RWPE1 (cell line): ENCODE measurements at regions not wholly inside any gene's neighbourhood (a gene's known extent, or its start where the extent isn't known, plus 50 kb on each side); places are given as distances from the start of the nearest gene placed in this dataset.

Experiments
- CTCF ChIA-PET: fragments of 350-600 bp; sonication (Branson Sonifier 250); formaldehyde crosslinking; extraction: SDS; loops from one replicate; lab custom pipeline; 2021; lab: Yijun Ruan, JAX
- POLR2A ChIA-PET: fragments of 400-600 bp; formaldehyde crosslinking; extraction: SDS; loops from one replicate; lab custom pipeline; 2020; ENCODE audit warnings: antibody characterized with exemption; ENCODE audit not compliant: low non-redundant PET; lab: Yijun Ruan, JAX
- DNase-seq: peaks from one replicate; pipeline ENCODE4 v3.0.0; 2012; ENCODE audit warnings: low spot score
- H3K27ac ChIP-seq: fragments of 450-650 bp; 2 replicates; pipeline ENCODE4 v1.5.1; 2017
- TF ChIP-seq, protein P1 (sequence below): fragments of 450-650 bp; conservative IDR thresholded peaks from 2 replicates; pipeline ENCODE4 v1.5.1; 2017; ENCODE audit warnings: low read depth, mild to moderate bottlenecking

- no peak overlapping the region for H3K27ac ChIP-seq
- TF ChIP-seq, protein P1, sequence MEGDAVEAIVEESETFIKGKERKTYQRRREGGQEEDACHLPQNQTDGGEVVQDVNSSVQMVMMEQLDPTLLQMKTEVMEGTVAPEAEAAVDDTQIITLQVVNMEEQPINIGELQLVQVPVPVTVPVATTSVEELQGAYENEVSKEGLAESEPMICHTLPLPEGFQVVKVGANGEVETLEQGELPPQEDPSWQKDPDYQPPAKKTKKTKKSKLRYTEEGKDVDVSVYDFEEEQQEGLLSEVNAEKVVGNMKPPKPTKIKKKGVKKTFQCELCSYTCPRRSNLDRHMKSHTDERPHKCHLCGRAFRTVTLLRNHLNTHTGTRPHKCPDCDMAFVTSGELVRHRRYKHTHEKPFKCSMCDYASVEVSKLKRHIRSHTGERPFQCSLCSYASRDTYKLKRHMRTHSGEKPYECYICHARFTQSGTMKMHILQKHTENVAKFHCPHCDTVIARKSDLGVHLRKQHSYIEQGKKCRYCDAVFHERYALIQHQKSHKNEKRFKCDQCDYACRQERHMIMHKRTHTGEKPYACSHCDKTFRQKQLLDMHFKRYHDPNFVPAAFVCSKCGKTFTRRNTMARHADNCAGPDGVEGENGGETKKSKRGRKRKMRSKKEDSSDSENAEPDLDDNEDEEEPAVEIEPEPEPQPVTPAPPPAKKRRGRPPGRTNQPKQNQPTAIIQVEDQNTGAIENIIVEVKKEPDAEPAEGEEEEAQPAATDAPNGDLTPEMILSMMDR: no peak
- no peak for DNase-seq
- POLR2A ChIA-PET: no interaction called here
- CTCF ChIA-PET: interaction anchor here (0.6 kb wide), 1 partner anchor 85 kb away, joined by 4 read pairs; no protein-coding TSS in a partner anchor
Measured at GRCh38 chr4:28784188-28784587, 1923.5 kb downstream of the STIM2 start.

- no peak overlapping the region for H3K27ac ChIP-seq
- no peak for DNase-seq
- ChIA-PET POLR2A (no interaction called here), CTCF (no interaction called here)
- TF ChIP-seq, protein P1: no peak
Measured at GRCh38 chr4:28787947-28788346, 1927.3 kb downstream of the STIM2 start.

- CTCF ChIA-PET: no interaction called here
- POLR2A ChIA-PET: no interaction called here
- no peak for DNase-seq
- TF ChIP-seq, protein P1: no peak
- H3K27ac ChIP-seq: no peak overlapping the region
Measured at GRCh38 chr4:28788929-28789490, 1928.4 kb downstream of the STIM2 start.

DNA sequence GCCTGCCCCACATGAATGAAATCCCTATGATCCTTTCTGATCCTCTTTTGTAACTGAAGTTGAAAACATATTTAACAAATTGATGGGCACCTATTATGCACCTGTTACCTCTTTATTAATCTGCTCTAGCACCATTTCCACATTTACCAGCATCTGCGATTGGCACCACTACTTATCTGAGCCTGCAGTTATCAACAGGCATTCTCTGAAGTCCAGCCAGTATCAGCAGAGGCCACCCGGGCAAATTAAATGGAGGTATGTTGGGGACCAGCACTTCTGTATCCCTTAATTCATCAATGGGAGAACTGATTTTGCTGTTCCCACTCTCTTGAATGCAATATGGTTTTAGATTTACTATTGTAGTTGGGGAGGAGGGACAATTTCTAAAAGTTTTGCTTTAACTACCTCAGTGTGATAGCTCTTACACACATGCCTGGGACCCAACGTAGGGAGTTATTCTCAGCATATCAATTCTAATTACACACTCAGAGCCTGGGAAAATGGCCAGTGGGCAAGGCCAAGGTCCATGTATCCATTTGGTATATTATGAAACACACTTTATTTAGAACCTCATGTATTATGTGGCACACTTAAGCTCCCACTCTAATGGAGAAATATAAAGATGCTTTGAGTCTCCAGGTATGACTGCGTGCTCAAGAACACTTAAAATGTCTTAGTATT is 1927.1 kb upstream of the PCDH7 start:
- CTCF ChIA-PET: no interaction called here
- H3K27ac ChIP-seq: no peak overlapping the region
- no peak for DNase-seq
- TF ChIP-seq, protein P1: no peak
- POLR2A ChIA-PET: no interaction called here

- CTCF ChIA-PET: no interaction called here
Measured at GRCh38 chr4:28799696-28800095, 1920.5 kb upstream of the PCDH7 start.

DNA sequence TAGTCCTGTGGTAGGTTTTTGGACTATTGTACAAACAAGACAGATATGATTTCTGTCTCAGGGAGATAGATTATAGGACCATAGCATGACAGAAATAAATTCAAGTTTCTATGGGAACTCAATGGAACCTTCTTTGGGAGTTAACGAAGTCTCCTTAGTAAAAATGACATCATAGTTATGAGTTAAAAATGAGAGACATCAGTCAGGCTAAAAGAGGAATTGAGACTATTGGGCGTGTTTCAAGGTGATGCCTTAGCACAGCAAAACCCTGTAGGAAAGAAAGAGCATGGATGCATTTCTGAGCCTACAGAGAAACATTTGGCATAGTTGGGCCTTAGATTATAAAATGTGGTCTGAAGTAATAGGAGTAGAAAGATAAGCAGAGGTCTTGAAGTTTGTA is 1909.1 kb upstream of the PCDH7 start:
- TF ChIP-seq, protein P1: no peak
- H3K27ac ChIP-seq: no peak overlapping the region
- CTCF ChIA-PET: no interaction called here
- DNase-seq: no peak
- POLR2A ChIA-PET: no interaction called here

More at GRCh38 chr4:28799696-28800095, 1920.5 kb upstream of the PCDH7 start:
- TF ChIP-seq, protein P1: no peak
- POLR2A ChIA-PET: interaction anchor here (0.6 kb wide), 1 partner anchor 386 kb away, joined by 5 read pairs; no protein-coding TSS in a partner anchor
- no peak for DNase-seq
- no peak overlapping the region for H3K27ac ChIP-seq
